NCI-H345 treated with DMSO at 0.1 percent for 48 hours (cell line): ENCODE measurements at regions not wholly inside any gene's neighbourhood (a gene's known extent, or its start where the extent isn't known, plus 50 kb on each side); places are given as distances from the start of the nearest gene placed in this dataset.
A peak's percentile ranks its signal among the peaks of the same experiment; 100 is the strongest.
"Not testable (repeated sequence)": the region's sequence is repeated elsewhere in the genome, so short reads cannot be mapped to it uniquely, and the experiment has no call there.

ENCODE experiments used
- DNase-seq: peaks from one replicate; lab custom pipeline; 2025; ENCODE audit not compliant: unreplicated experiment; lab: John Stamatoyannopoulos, UW

- DNase-seq = no peak
These were observed 621.5 kb downstream of the CDH9 start for GRCh38 chr5:26416911-26417310.

GRCh38 chr5:26415987-26416779, 622.2 kb downstream of the CDH9 start:
- DNase-seq = no peak

GRCh38 chr5:26390608-26391007, 647.8 kb downstream of the CDH9 start:
- DNase-seq = no peak

GRCh38 chr5:26388976-26389375, 649.4 kb downstream of the CDH9 start:
- DNase-seq = peak; percentile 7

GRCh38 chr5:26386532-26386931, 651.9 kb downstream of the CDH9 start:
- no peak for DNase-seq

- not testable (repeated sequence) for DNase-seq
These were observed 673.8 kb downstream of the CDH9 start for GRCh38 chr5:26364624-26365023.

- DNase-seq = no peak
These were observed 694.5 kb downstream of the CDH9 start for GRCh38 chr5:26343801-26344325.

- no peak for DNase-seq
These were observed 698.8 kb downstream of the CDH9 start for GRCh38 chr5:26339576-26339975.

- DNase-seq = no peak
These were observed 708.7 kb downstream of the CDH9 start for GRCh38 chr5:26329562-26330189.

- no peak for DNase-seq
These were observed 712.1 kb downstream of the CDH9 start for GRCh38 chr5:26326153-26326759.

GRCh38 chr5:26325432-26325831, 713.0 kb downstream of the CDH9 start:
- DNase-seq = not testable (repeated sequence)

GRCh38 chr5:26324273-26324895, 714.0 kb downstream of the CDH9 start:
- DNase-seq = not testable (repeated sequence)

GRCh38 chr5:26323794-26324193, 714.6 kb downstream of the CDH9 start:
- no peak for DNase-seq

GRCh38 chr5:26321278-26321677, 717.1 kb downstream of the CDH9 start:
- DNase-seq = no peak

GRCh38 chr5:26310415-26310814, 728.0 kb downstream of the CDH9 start:
- no peak for DNase-seq

GRCh38 chr5:26295541-26295940, 742.8 kb downstream of the CDH9 start:
- DNase-seq = no peak

GRCh38 chr5:26282190-26282589, 756.2 kb downstream of the CDH9 start:
- DNase-seq = no peak

- no peak for DNase-seq
These were observed 760.3 kb downstream of the CDH9 start for GRCh38 chr5:26278078-26278477.

GRCh38 chr5:26259081-26259480, 779.3 kb downstream of the CDH9 start:
- no peak for DNase-seq

- DNase-seq = no peak
These were observed 793.1 kb downstream of the CDH9 start for GRCh38 chr5:26245321-26245720.

- DNase-seq = no peak
These were observed 798.8 kb downstream of the CDH9 start for GRCh38 chr5:26239588-26239987.
